Panc1 (cell line): ENCODE measurements at regions not wholly inside any gene's neighbourhood (a gene's known extent, or its start where the extent isn't known, plus 50 kb on each side); places are given as distances from the start of the nearest gene placed in this dataset.

Experiments
- ATAC-seq: fragments of 200-7000 bp; cut with Tn5 transposase; 2 replicates; pipeline ENCODE4 v1.9.1; 2020; ENCODE audit warnings: mild to moderate bottlenecking, moderate library complexity
- BruUV-seq: library from RNA; stranded (reverse); fragments of 400-500 nt; replicated peaks from 2 replicates; lab custom pipeline; 2021; lab: Mats Ljungman, UMichigan
- CTCF ChIA-PET: fragments of 300-600 bp; sonication (Branson Sonifier 250); formaldehyde crosslinking; loops from one replicate; lab custom pipeline; 2022; ENCODE audit warnings: antibody characterized with exemption; lab: Charles Lee
- POLR2A ChIA-PET: fragments of 300-600 bp; sonication (Branson Sonifier 250); formaldehyde crosslinking; loops from one replicate; lab custom pipeline; 2022; ENCODE audit warnings: antibody characterized with exemption; lab: Charles Lee
- DNase-seq: peaks from one replicate; pipeline ENCODE4 v3.0.0-alpha.2; 2010; ENCODE audit warnings: low read depth, low spot score
- H3K27ac ChIP-seq: 2 replicates; pipeline ENCODE4 v1.5.1; 2011; ENCODE audit warnings: mild to moderate bottlenecking, low read length, inconsistent platforms
- H3K27me3 ChIP-seq: fragments of 200-500 bp; sonication (Bioruptor generic); 2 replicates; pipeline ENCODE4 v1.6.0; 2014; ENCODE audit warnings: low read length, inconsistent platforms; ENCODE audit not compliant: control insufficient read depth, insufficient read depth
- H3K36me3 ChIP-seq: fragments of 200-500 bp; sonication (Bioruptor generic); 2 replicates; pipeline ENCODE4 v1.5.1; 2014; ENCODE audit warnings: inconsistent platforms, mild to moderate bottlenecking, low read length, moderate library complexity; ENCODE audit not compliant: control insufficient read depth, insufficient read depth
- H3K4me1 ChIP-seq: 2 replicates; pipeline ENCODE4 v1.5.1; 2011; ENCODE audit warnings: inconsistent platforms, mild to moderate bottlenecking, low read length, moderate library complexity; ENCODE audit not compliant: control insufficient read depth, insufficient read depth
- H3K4me3 ChIP-seq, 2 experiments: 2 replicates each; pipeline ENCODE4 v1.5.1; 2011 to 2012; ENCODE audit warnings: low read depth in 2 of 2, low read length in 2 of 2, mild to moderate bottlenecking in 2 of 2, inconsistent platforms in 1 of 2, moderate library complexity in 1 of 2
- H3K9me3 ChIP-seq: fragments of 200-500 bp; sonication (Bioruptor generic); 2 replicates; pipeline ENCODE4 v1.5.1; 2014; ENCODE audit warnings: low read depth, mild to moderate bottlenecking, inconsistent platforms, low read length, moderate library complexity; ENCODE audit not compliant: control insufficient read depth, insufficient read depth
- CTCF ChIP-seq: fragments of 450-650 bp; IDR thresholded peaks from 2 replicates; pipeline ENCODE4 v1.5.1; 2017; ENCODE audit warnings: mild to moderate bottlenecking
- POLR2AphosphoS5 ChIP-seq: IDR thresholded peaks from 2 replicates; pipeline ENCODE4 v1.6.1; 2012; ENCODE audit warnings: mild to moderate bottlenecking, low read depth, low read length, moderate library complexity
- REST ChIP-seq, 2 experiments: IDR thresholded peaks; 2 replicates each; pipeline ENCODE4 v1.6.1; 2011 to 2012; ENCODE audit warnings: low read depth in 2 of 2, control low read depth in 1 of 2, low read length in 1 of 2, mild to moderate bottlenecking in 1 of 2, moderate library complexity in 1 of 2; ENCODE audit not compliant: insufficient read depth in 1 of 2
- SIN3A ChIP-seq: IDR thresholded peaks from 2 replicates; pipeline ENCODE4 v1.6.1; 2012; ENCODE audit warnings: low read depth, mild to moderate bottlenecking, low read length, moderate library complexity, borderline replicate concordance; ENCODE audit not compliant: insufficient read depth
- TCF7L2 ChIP-seq: IDR thresholded peaks from 2 replicates; pipeline ENCODE4 v1.6.1; 2011; ENCODE audit warnings: mild to moderate bottlenecking, low read depth, low read length, inconsistent platforms
- in situ Hi-C: cut with HindIII; loops from 2 replicates; pipeline ENCODE4 v1.10.0; 2016; ENCODE audit warnings: low sequenced_read_pairs, low pct_unique_long_range_greater_than_20kb
- intact Hi-C: fragments of 100-400 bp; cut with micrococcal nuclease; formaldehyde crosslinking; loops from one replicate; pipeline ENCODE4 v1.10.0; 2022; ENCODE audit not compliant: unreplicated experiment

DNA sequence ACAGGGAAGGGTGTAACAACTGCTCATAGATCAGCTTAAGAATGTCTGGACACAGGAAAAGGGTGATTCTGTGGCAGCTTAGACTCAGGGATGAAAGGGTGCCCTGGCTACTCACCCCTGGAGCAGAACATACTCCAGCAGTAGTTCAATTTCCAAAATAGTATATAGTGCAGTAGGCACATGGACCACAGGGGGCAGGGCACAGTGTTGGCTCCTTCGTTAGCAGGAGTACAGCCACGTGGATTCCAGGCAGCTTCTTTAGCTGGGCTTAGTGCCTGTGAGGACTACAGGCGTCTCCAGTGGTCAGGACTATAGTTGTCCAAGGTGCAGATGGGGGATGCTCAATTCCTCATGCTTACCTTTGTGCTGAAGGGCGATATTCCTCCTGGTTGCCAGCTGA is 277.5 kb upstream of the DDX18 start:
- TF ChIP-seq TCF7L2 (no peak), SIN3A (no peak)
- DNase-seq: no peak
- Histone ChIP-seq H3K4me3 (no peak overlapping the region), H3K27me3 (no peaks in the 10 kb centered on the region), H3K36me3 (no peaks in the 10 kb centered on the region), H3K4me1 (no peaks in the 10 kb centered on the region), H3K27ac (no peak overlapping the region), H3K9me3 (no peaks in the 10 kb centered on the region)
- CTCF ChIA-PET: no interaction called here
- no peak for ATAC-seq
- intact Hi-C loops (no loop called here), in situ Hi-C loops (no loop called here)
- no TSS peak for BruUV-seq
- POLR2A ChIA-PET: no interaction called here

DNA sequence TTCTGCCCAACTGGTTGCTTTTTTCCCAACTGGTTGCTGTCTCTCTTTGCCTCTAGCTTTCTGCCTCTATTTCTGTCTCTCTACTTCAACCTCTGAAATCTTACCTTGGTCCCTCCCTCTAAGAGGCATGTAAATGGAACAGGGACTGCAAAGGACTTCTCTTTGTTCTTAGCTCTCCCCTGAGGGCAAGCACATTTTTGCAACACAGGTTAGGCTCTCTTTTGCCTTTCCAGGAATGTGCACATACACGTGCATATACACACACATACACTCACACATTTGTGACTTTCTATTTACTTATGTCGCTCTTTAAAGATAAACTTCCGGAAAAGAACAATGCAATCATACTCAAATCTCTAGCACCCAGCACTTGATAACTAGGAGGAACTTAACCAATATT is 262.6 kb upstream of the DDX18 start:
- Histone ChIP-seq H3K9me3 (no peaks in the 10 kb centered on the region; the same call in 1 of the 2 replicates), H3K4me3 (no peak overlapping the region), H3K36me3 (no peaks in the 10 kb centered on the region), H3K4me1 (no peaks in the 10 kb centered on the region), H3K27me3 (no peaks in the 10 kb centered on the region), H3K27ac (no peak overlapping the region)
- POLR2A ChIA-PET: no interaction called here
- intact Hi-C loops: no loop called here
- ATAC-seq (no peak), DNase-seq (no peak)
- CTCF ChIA-PET: no interaction called here
- no TSS peak for BruUV-seq
- in situ Hi-C loops: no loop called here
- TF ChIP-seq TCF7L2 (no peak), POLR2AphosphoS5 (no peak), CTCF (no peak), REST (IDR thresholded peaks at IDR 0.05; ENCODE audit: insufficient read depth in 1 of 2, low read depth in 2 of 2, low read length in 1 of 2) (no peak), SIN3A (no peak)

DNA sequence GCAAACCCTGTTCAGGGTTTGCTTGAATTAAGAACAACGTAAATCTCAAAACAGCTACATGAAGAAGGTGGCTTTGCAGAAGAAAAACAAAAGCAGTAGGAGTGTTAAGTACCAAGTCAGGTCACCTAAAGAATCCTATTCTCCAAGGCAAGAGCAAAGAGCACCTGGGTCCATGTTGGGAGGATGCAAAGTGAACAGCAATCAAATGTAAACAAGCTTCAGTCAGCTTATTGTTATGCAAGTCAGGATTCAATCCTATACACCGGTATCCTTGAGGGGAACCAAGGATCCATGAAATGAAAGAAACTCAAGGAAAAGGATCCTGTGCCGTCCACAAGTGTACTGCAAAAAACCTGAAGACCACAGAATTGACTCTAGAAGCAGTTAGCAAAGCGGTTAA is 261.0 kb upstream of the DDX18 start:
- no peak overlapping the region for H3K4me3 ChIP-seq
- ChIA-PET POLR2A (no interaction called here), CTCF (no interaction called here)
- BruUV-seq: no TSS peak
- no peak for TF ChIP-seq SIN3A
- no peak overlapping the region for H3K27ac ChIP-seq
- no peaks in the 10 kb centered on the region for H3K9me3 ChIP-seq
- in situ Hi-C loops: no loop called here
- H3K36me3 ChIP-seq: no peaks in the 10 kb centered on the region
- DNase-seq (no peak), ATAC-seq (no peak)
- no peaks in the 10 kb centered on the region for H3K27me3 ChIP-seq
- intact Hi-C loops: no loop called here
- no peaks in the 10 kb centered on the region for H3K4me1 ChIP-seq
